HEK293T (cell line): ENCODE measurements at regions not wholly inside any gene's neighbourhood (a gene's known extent, or its start where the extent isn't known, plus 50 kb on each side); places are given as distances from the start of the nearest gene placed in this dataset.

Experiments
- CTCF ChIA-PET: fragments of 350-600 bp; formaldehyde crosslinking; extraction: SDS; loops from one replicate; lab custom pipeline; 2021; ENCODE audit warnings: antibody characterized with exemption, inconsistent platforms; lab: Yijun Ruan, JAX
- POLR2A ChIA-PET: fragments of 350-600 bp; formaldehyde crosslinking; extraction: SDS; loops from one replicate; lab custom pipeline; 2020; ENCODE audit warnings: antibody characterized with exemption, inconsistent platforms; lab: Yijun Ruan, JAX
- DNase-seq: peaks from one replicate; pipeline ENCODE4 v3.0.0; 2012; ENCODE audit warnings: mixed read lengths; ENCODE audit errors: extremely low spot score
- ARNT ChIP-seq: fragments of 450-650 bp; IDR thresholded peaks from 2 replicates; pipeline ENCODE4 v1.6.1; 2017; ENCODE audit warnings: mild to moderate bottlenecking
- BHLHE40 ChIP-seq: fragments of 450-650 bp; IDR thresholded peaks from 2 replicates; pipeline ENCODE4 v1.6.1; 2016; ENCODE audit warnings: mild to moderate bottlenecking, moderate library complexity, borderline replicate concordance
- CTBP1 ChIP-seq: fragments of 450-650 bp; IDR thresholded peaks from 2 replicates; pipeline ENCODE4 v1.6.1; 2016; ENCODE audit warnings: borderline replicate concordance
- ELF4 ChIP-seq: fragments of 450-650 bp; IDR thresholded peaks from 2 replicates; pipeline ENCODE4 v1.6.1; 2017; ENCODE audit warnings: antibody characterized with exemption
- FOXA1 ChIP-seq: fragments of 450-650 bp; IDR thresholded peaks from 2 replicates; pipeline ENCODE4 v1.6.1; 2016; ENCODE audit warnings: mild to moderate bottlenecking
- FOXK2 ChIP-seq: fragments of 450-650 bp; IDR thresholded peaks from 2 replicates; pipeline ENCODE4 v1.6.1; 2016; ENCODE audit warnings: mild to moderate bottlenecking
- FOXM1 ChIP-seq: fragments of 450-650 bp; IDR thresholded peaks from 2 replicates; pipeline ENCODE4 v1.6.1; 2017; ENCODE audit warnings: mild to moderate bottlenecking, borderline replicate concordance
- HDGF ChIP-seq: fragments of 450-650 bp; IDR thresholded peaks from 2 replicates; pipeline ENCODE4 v1.6.1; 2017; ENCODE audit warnings: antibody characterized with exemption, borderline replicate concordance
- L3MBTL2 ChIP-seq: fragments of 450-650 bp; conservative IDR thresholded peaks from 2 replicates; pipeline ENCODE4 v1.6.1; 2016; ENCODE audit warnings: mild to moderate bottlenecking
- LEF1 ChIP-seq: fragments of 450-650 bp; IDR thresholded peaks from 2 replicates; pipeline ENCODE4 v1.6.1; 2017; ENCODE audit warnings: mild to moderate bottlenecking, borderline replicate concordance
- NFRKB ChIP-seq: fragments of 450-650 bp; IDR thresholded peaks from 2 replicates; pipeline ENCODE4 v1.6.1; 2016; ENCODE audit warnings: mild to moderate bottlenecking, moderate library complexity
- PKNOX1 ChIP-seq: fragments of 450-650 bp; IDR thresholded peaks from 2 replicates; pipeline ENCODE4 v1.6.1; 2016
- SP1 ChIP-seq: fragments of 450-650 bp; IDR thresholded peaks from 2 replicates; pipeline ENCODE4 v1.6.1; 2017
- SUZ12 ChIP-seq: fragments of 450-650 bp; IDR thresholded peaks from 2 replicates; pipeline ENCODE4 v1.6.1; 2016; ENCODE audit warnings: mild to moderate bottlenecking
- TARDBP ChIP-seq: fragments of 450-650 bp; IDR thresholded peaks from 2 replicates; pipeline ENCODE4 v1.6.1; 2016
- ZNF384 ChIP-seq: fragments of 450-650 bp; IDR thresholded peaks from 2 replicates; pipeline ENCODE4 v1.6.1; 2016

GRCh38 chr15:38828031-38828532 lies 263.5 kb upstream of the RASGRP1 start:
- POLR2A ChIA-PET: no interaction called here
- CTCF ChIA-PET: no interaction called here
- no peak for DNase-seq
- TF ChIP-seq NFRKB: no peak
- TF ChIP-seq L3MBTL2: no peak
- TF ChIP-seq ARNT: no peak
- no peak for TF ChIP-seq ZNF384
- no peak for TF ChIP-seq FOXA1
- no peak for TF ChIP-seq SP1
- TF ChIP-seq SUZ12: no peak
- TF ChIP-seq FOXM1: no peak

GRCh38 chr15:38829086-38829485 lies 264.5 kb upstream of the RASGRP1 start:
- POLR2A ChIA-PET: no interaction called here
- CTCF ChIA-PET: interaction anchor here (0.6 kb wide), 1 partner anchor 827 kb away, joined by 3 read pairs; no protein-coding TSS in a partner anchor
- TF ChIP-seq ZNF384: no peak
- TF ChIP-seq HDGF: no peak
- no peak for TF ChIP-seq FOXM1
- no peak for TF ChIP-seq FOXA1
- no peak for TF ChIP-seq SP1
- TF ChIP-seq CTBP1: no peak
- no peak for TF ChIP-seq TARDBP
- no peak for TF ChIP-seq BHLHE40
- TF ChIP-seq LEF1: no peak
- no peak for TF ChIP-seq ELF4
- no peak for TF ChIP-seq PKNOX1
- no peak for TF ChIP-seq FOXK2
- TF ChIP-seq SUZ12: no peak
- no peak for TF ChIP-seq ARNT
- TF ChIP-seq L3MBTL2: no peak
- TF ChIP-seq NFRKB: no peak
- no peak for DNase-seq

- TF ChIP-seq SP1 (no peak), NFRKB (no peak), L3MBTL2 (no peak), FOXM1 (no peak), HDGF (no peak), SUZ12 (no peak), ZNF384 (no peak), ARNT (no peak), CTBP1 (no peak), LEF1 (no peak), BHLHE40 (no peak), ELF4 (no peak), PKNOX1 (no peak)
- DNase-seq: no peak
- CTCF ChIA-PET: no interaction called here
- POLR2A ChIA-PET: no interaction called here
These were observed 277.6 kb upstream of the RASGRP1 start for GRCh38 chr15:38842226-38842625.

GRCh38 chr15:38843051-38843501 lies 278.5 kb upstream of the RASGRP1 start:
- ChIA-PET POLR2A (no interaction called here), CTCF (no interaction called here)

GRCh38 chr15:38843736-38844590 lies 279.3 kb upstream of the RASGRP1 start:
- ChIA-PET POLR2A (no interaction called here), CTCF (no interaction called here)
- DNase-seq: no peak
- TF ChIP-seq LEF1 (no peak), ELF4 (no peak), FOXK2 (no peak), TARDBP (no peak), NFRKB (no peak), PKNOX1 (no peak), CTBP1 (no peak), FOXM1 (no peak), ZNF384 (no peak), BHLHE40 (no peak), SP1 (no peak), SUZ12 (no peak), HDGF (no peak), ARNT (no peak), L3MBTL2 (no peak)

More at GRCh38 chr15:38843051-38843501, 278.5 kb upstream of the RASGRP1 start:
- DNase-seq: no peak
- TF ChIP-seq FOXK2: no peak

GRCh38 chr15:38844736-38845135 lies 280.1 kb upstream of the RASGRP1 start:
- POLR2A ChIA-PET: no interaction called here

More at GRCh38 chr15:38844736-38845135, 280.1 kb upstream of the RASGRP1 start:
- TF ChIP-seq BHLHE40 (no peak), NFRKB (no peak), HDGF (no peak), TARDBP (no peak), FOXK2 (no peak), FOXA1 (no peak), CTBP1 (no peak), FOXM1 (no peak), SUZ12 (no peak), ZNF384 (no peak), L3MBTL2 (no peak), ARNT (no peak), LEF1 (no peak)
- DNase-seq: no peak
- CTCF ChIA-PET: no interaction called here
